Bronchial epithelial cell (primary cell): ENCODE measurements at regions not wholly inside any gene's neighbourhood (a gene's known extent, or its start where the extent isn't known, plus 50 kb on each side); places are given as distances from the start of the nearest gene placed in this dataset.
A peak's percentile ranks its signal among the peaks of the same experiment; 100 is the strongest.
"Not testable (repeated sequence)": the region's sequence is repeated elsewhere in the genome, so short reads cannot be mapped to it uniquely, and the experiment has no call there.

Experiments used
- DNase-seq: peaks from one replicate; pipeline ENCODE4 v3.0.0-alpha.2; 2010; ENCODE audit warnings: low read depth
- FAIRE-seq: peaks from 2 replicates; lab custom pipeline; 2011; peaks lifted over from hg19 to GRCh38; lab: Jason Lieb, UNC
- H3K27me3 ChIP-seq: 2 replicates; pipeline ENCODE4 v1.5.1; 2011; ENCODE audit warnings: low read length; ENCODE audit not compliant: control insufficient read depth, insufficient read depth
- H3K36me3 ChIP-seq: 2 replicates; pipeline ENCODE4 v1.5.1; 2011; ENCODE audit warnings: low read length; ENCODE audit not compliant: control insufficient read depth, insufficient read depth
- H3K4me3 ChIP-seq: 2 replicates; pipeline ENCODE4 v1.5.1; 2011; ENCODE audit warnings: mild to moderate bottlenecking, low read depth, low read length, control low read depth
- TF ChIP-seq, protein P1 (sequence below): IDR thresholded peaks from 2 replicates; pipeline ENCODE4 v1.5.1; 2011; ENCODE audit warnings: mild to moderate bottlenecking, moderate library complexity, low read length, control low read depth, inconsistent platforms; ENCODE audit not compliant: insufficient read depth, severe bottlenecking

GRCh38 chr4:60657041-60657440, 543.1 kb upstream of the ADGRL3 start:
- no peaks in the 10 kb centered on the region for H3K36me3 ChIP-seq
- H3K4me3 ChIP-seq = no peak overlapping the region
- TF ChIP-seq, protein P1, sequence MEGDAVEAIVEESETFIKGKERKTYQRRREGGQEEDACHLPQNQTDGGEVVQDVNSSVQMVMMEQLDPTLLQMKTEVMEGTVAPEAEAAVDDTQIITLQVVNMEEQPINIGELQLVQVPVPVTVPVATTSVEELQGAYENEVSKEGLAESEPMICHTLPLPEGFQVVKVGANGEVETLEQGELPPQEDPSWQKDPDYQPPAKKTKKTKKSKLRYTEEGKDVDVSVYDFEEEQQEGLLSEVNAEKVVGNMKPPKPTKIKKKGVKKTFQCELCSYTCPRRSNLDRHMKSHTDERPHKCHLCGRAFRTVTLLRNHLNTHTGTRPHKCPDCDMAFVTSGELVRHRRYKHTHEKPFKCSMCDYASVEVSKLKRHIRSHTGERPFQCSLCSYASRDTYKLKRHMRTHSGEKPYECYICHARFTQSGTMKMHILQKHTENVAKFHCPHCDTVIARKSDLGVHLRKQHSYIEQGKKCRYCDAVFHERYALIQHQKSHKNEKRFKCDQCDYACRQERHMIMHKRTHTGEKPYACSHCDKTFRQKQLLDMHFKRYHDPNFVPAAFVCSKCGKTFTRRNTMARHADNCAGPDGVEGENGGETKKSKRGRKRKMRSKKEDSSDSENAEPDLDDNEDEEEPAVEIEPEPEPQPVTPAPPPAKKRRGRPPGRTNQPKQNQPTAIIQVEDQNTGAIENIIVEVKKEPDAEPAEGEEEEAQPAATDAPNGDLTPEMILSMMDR = no peak
- DNase-seq (peak; percentile 50), FAIRE-seq (no peak)
- no peaks in the 10 kb centered on the region for H3K27me3 ChIP-seq

- TF ChIP-seq, protein P1 = no peak
- no peak for DNase-seq
- Histone ChIP-seq H3K36me3 (no peaks in the 10 kb centered on the region), H3K4me3 (no peak overlapping the region), H3K27me3 (no peaks in the 10 kb centered on the region)
- FAIRE-seq = no peak
Measured at GRCh38 chr4:60657807-60658206, 542.3 kb upstream of the ADGRL3 start.

GRCh38 chr4:60663769-60664168, 536.4 kb upstream of the ADGRL3 start:
- no peak for FAIRE-seq

DNA sequence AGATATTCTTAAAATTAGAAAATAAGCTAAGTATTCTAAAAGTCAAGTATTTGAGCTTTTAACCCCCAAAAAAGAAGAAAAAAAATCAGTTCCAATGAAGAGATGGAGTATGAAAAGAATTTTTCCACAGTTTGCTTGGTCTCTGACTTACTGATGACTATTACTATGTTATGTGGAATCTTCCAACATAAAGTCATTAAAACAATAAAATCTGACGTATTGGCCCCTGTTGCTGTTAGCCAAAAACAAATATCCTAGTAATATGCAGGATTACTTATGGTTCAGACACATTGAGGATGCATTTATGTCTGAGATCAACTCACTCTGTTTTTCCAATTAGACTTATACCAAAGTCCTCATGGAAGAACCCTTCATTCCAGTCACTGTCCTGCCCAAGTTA, 517.2 kb upstream of the ADGRL3 start:
- H3K4me3 ChIP-seq = no peak overlapping the region
- H3K36me3 ChIP-seq = no peaks in the 10 kb centered on the region
- H3K27me3 ChIP-seq = no peaks in the 10 kb centered on the region
- DNase-seq (no peak), FAIRE-seq (no peak)
- TF ChIP-seq, protein P1 = no peak

More at GRCh38 chr4:60663769-60664168, 536.4 kb upstream of the ADGRL3 start:
- TF ChIP-seq, protein P1 = no peak
- no peak for DNase-seq
- Histone ChIP-seq H3K4me3 (no peak overlapping the region), H3K27me3 (no peaks in the 10 kb centered on the region), H3K36me3 (no peaks in the 10 kb centered on the region)

DNA sequence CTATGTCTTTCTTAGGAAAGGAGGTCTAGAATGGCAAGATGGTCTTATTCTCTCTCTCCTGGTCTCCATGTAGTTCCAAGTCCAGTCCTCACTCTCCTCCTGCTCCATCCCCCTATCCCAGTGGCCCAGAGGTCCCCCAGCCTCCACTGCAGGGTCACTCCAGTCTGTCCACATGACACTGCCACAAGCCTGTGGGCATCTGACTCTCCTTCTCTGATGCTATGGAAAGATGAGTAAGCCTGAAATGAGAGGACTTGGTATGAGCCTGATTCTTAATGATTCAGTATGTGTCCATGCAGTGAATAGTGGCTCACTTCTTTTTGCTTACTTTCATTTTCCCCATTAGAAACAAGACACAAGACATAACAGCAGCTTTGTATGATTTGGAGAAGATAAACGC, 516.8 kb upstream of the ADGRL3 start:
- TF ChIP-seq, protein P1 = no peak
- DNase-seq = peak; percentile 34
- no peak for FAIRE-seq

DNA sequence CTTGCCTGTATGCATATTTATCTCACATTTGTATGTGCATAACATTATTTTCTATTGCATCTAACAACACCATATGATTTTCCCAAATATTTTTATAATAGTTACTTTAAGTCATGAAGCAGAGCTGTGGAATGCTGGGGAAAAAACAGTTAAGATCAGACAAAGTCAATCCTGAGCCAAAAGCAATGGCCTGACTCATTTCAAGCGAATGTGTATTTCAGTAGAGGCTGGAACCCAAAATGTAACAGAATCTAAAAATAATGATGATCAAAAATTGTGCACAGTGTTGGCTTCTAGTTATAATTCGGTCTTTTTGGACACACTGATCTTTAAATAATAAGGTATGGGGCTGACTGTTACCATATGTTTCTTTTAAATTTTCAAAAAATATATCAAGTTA, 516.2 kb upstream of the ADGRL3 start:
- no peak for DNase-seq

More for the DNA sequence above, 516.8 kb upstream of the ADGRL3 start:
- Histone ChIP-seq H3K4me3 (no peak overlapping the region), H3K27me3 (no peaks in the 10 kb centered on the region), H3K36me3 (no peaks in the 10 kb centered on the region)

GRCh38 chr4:60696062-60696461, 504.1 kb upstream of the ADGRL3 start:
- not testable (repeated sequence) for FAIRE-seq, H3K27me3 ChIP-seq, DNase-seq, H3K4me3 ChIP-seq, H3K36me3 ChIP-seq

More for the DNA sequence above, 516.2 kb upstream of the ADGRL3 start:
- no peak for FAIRE-seq
- no peaks in the 10 kb centered on the region for H3K36me3 ChIP-seq
- TF ChIP-seq, protein P1 = no peak
- H3K4me3 ChIP-seq = no peak overlapping the region
- H3K27me3 ChIP-seq = no peaks in the 10 kb centered on the region
